Stimulated activated CD4-positive, alpha-beta T cell treated with anti-CD3 and anti-CD28 coated beads, Interleukin-12 subunit alpha, Interleukin-12 subunit beta, amount 100 ng/mL, for 48 hours (primary cell): ENCODE measurements at regions not wholly inside any gene's neighbourhood (a gene's known extent, or its start where the extent isn't known, plus 50 kb on each side); places are given as distances from the start of the nearest gene placed in this dataset.

ENCODE experiments used
- DNase-seq, 3 donors: peaks; one replicate each; pipeline ENCODE4 v3.0.0-alpha.2; 2020; ENCODE audit warnings: low read depth in 2 of 3, low spot score in 1 of 3

DNA sequence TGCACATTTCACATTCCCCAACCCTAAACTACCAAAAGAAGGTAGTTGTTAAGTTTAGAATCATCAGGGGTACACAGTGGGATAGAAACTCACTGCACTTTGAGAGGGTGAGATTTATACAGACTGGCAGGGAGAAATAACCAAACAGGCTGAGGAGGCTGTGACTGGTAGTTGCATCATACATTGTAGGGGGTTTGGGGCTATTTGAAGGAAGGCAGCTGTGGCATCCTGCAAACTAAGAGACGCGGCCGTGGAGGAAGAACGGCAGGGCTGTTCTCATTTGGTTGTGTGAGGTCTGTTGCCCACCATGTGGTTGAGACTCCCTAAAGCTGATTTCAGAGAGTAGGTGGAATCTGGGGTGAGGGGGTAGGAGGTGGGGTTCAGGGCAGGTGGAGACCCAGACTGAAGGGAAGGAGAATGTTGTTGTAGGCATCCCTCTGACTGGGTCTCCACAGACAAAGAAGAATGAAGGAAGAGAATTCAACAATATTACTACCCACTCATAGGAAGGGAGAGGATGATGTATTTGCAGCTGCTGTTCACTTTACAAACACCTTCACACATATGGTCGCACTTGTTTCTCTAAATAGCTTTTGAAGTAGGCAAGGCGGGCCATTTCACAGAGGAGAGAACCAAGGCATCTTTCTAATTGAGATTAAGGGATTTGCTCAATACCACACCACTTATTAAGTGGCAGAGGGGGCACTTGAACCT lies 170.9 kb upstream of the SIX2 start:
- no peak for DNase-seq

DNA sequence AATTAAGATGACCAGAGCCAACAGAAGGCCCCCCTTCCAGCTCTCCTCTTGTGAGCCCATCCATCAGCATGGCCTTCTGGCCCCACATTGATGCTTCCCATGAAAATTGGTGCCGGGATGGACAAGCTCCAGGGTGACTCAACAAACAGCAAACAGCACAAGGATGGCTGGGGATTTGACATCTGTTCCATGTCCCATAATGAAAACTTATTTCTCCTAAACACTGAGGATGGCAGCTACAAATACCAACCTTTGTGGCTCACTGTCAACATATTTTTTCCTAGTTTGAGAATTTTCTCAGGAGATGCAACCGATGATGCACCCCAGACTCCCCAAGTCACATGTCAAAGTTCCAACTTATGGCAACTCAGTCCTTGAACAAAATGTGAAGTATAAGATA lies 169.6 kb upstream of the SIX2 start:
- no peak for DNase-seq

DNA sequence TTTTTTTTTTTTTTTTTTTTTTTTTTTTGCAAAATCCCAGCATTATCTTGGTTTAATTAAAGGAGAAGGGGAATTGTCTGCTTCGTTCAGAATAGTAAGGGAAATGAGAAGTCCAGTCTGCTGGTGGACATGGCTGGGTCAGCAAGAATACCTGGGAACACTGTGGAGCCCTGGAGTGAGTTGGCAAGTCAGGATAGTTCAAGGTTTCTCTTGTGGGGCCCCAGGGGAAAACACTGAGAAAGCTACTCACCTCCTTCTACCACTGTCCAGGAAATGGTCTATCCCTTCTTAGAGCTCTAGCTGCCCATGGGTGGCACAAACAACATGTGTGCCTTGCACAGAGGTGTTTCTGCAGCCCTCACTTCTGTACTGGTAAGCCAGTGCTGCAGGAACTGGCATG lies 169.1 kb upstream of the SIX2 start:
- DNase-seq, result no peak

DNA sequence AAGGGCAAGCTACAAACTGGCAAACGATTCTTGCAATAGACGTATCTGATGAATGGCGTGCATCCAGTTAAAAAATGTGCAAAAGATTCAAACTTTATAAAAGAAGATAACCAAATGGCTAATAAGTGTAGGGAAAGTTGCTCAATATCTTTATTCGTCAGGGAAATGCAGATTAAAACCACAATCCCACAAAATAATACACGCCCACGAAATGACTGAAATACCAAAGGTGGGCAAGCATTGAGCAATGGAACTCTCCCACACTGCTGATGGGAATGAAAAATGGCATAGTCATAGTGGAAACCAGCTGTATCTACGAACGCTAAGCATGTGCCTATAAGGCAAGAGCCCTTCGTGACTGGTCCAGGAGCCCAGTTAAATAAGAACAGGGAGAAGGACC lies 168.6 kb upstream of the SIX2 start:
- DNase-seq, result no peak

DNA sequence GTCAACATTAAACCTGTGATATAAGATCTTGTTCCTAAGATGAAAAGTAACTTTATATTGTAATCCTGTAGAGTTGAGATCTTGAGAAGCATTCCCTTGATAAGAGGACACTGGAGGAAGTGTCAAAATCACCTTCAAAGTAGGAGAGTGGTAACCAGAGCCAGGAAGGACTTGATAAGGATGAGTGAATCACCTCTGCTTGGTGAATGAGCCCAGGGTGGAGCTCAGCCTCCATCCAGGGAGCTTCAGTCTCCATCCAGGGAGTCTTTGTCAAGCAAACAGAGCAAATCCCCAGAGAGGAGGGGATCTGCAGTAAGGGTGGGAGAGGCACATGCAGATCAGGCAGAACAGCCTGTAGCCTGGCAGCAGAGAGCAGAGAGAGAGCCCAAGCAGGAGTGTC lies 167.1 kb upstream of the SIX2 start:
- DNase-seq, result no peak

DNA sequence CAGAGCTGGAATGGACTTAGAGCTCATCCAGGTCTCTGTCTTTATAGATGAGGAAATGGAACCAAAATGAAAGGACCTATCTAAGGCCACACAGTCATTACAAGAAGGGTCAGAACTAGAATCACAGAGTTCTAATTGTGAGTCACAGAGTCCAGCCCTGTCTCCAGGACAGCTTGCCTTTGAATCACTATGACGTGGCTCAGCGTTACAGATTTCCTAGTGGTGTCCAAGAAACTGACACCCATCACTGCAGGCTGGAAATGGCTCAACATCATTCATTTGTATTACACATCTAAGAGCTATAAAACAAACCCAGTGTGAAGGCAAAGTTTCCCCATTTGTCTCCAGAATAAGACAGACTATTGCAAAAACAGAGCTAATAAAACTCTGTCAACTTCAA lies 164.3 kb upstream of the SIX2 start:
- DNase-seq, result no peak

DNA sequence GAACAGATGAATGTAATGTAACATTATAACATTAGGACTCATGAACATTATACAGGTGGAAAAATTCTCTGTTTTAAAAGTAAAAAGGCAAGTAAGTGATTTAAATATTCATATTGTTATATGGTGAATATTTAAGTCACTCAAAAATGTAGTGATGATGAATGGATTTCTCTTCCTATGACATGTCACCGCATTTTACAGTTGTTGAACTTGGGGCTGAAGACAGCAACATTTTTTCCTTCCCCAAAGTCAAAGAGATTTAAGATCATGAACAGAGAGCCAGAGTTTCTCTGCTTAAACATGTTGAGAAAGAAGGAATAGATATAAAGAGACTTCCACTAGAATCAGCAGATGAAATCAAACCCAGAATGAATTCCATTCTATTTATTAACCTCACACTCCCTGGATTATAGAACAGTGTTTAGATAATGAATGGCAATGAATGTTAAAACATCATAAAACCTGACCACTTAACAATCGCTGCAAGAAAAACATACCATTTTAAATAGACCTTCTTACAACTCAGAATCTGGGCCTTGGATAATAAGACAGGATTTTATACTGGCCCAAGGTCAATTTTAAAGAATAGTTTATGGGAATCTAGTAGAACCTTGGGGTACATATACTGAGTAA lies 163.6 kb upstream of the SIX2 start:
- no peak for DNase-seq

DNA sequence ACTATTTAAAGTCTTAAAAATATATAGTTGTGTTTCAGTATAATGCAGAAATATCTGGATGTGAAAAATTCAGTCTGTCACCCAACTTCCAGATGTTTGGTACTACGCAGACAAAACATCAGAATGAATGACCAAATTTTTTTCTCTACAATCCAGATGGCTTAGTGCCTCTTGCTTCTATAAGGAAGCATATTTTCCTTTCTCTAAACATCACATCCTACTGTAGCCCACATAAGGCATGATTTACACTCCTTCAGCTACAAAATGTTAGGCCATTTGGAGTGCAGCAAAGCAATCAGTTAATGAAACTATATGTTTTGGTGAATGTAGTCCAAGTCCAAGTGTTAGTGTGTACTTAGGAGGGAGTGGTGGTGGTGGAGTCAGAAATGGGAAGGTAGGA lies 162.9 kb upstream of the SIX2 start:
- DNase-seq, result no peak

DNA sequence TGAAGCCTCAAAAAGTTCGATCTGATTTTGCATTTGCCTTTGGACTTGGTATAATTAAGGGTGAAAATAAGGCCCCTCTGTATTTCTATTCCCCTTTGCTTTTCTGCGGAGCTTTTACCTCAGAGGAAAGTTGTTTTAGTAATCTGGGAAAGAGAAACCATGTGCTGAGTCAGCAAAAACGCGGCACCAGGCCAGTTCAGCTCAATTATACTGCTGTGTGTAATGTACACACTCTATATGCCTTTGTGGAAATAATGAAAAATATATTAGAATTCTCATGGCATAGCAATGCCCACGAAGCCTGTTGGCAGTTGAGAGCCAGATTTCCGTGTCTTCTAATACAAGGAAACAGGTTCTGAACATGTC lies 161.9 kb upstream of the SIX2 start:
- no peak for DNase-seq

DNA sequence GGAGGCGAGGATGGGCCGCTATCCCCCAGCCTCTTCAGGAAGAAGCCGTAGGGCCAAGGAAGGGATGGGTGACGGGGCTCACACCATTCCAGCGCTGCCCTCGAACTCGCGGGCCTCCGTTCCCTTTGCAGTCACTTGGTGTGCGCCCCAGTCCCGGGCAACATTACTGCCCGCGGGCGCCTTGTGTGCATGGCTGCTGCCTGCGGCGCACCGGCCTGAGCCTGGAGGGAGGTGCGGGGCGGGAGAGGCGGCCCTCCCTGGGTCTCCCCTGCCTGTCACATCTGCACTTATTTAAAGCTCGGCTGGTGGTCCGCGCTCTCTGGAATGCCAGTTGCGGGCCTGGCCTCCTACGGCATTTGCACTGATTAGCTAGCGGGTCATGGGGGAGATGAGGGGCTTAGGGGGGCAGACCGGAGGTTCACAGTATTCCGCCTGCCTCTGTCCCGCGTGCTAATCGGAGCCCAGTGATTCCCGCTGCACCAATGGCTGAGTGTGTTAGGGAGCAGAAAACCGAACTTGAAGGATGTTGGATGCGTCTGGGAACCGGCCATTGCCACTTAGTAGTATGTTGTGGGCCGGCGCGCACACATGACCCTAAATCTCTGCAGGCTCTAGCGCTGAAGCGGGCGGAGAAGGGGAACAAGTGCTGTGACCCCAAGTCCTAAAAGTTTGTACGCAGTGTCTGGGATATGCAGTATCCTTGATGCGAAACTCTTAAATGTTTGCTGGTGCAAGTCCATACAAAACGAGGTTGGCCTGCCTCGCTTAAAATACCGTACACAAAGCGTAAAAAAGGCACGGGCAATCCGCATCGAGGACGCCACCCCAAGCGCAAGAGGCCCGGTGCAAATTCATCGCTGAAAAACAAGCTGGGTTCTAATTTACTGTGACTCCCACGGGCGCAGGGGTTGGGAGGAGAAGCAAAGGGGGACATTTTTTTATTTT lies 161.2 kb upstream of the SIX2 start:
- DNase-seq, result no peak

DNA sequence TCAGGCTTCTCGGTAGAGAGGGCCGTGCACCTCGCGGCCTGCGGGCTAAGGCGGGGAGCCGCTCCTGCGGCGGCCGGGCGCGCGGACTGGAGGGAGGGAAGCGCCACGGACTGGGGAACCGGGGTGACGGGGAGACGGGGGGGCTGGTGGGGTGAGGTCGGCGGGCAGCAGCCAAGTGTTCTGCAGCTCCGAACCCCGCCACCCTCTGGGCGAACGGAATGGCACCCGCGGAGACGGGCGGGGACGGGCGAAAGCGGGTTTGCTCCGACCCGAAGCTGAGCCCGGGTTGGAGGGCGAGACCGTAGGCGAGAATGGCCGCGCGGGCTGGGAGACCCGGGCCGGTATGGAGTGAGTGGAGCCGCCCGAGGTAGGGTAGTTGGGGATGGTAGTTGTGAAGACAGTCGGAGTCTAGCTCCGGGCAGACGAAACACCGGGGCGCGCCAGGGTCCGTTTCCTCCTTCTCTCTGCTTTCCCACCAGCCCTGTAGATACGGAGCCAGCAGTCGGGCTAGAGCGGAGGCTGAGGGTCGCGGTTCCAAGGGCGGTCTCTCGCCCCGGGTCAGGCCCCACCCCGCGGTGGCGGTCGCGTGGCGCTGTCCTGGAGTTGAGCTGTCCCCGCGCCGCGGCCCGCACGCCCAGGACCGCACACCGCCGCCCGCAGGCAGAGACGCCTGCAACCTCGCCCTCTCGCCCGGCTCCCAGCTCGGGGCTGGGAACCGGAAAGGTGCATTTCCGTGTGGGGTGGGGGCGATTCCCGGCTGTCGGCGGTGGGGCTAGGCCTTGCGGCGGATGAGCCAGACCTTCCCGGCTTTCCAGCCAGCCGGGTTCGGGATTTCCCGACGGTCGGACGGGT lies 160.3 kb upstream of the SIX2 start:
- no peak for DNase-seq

DNA sequence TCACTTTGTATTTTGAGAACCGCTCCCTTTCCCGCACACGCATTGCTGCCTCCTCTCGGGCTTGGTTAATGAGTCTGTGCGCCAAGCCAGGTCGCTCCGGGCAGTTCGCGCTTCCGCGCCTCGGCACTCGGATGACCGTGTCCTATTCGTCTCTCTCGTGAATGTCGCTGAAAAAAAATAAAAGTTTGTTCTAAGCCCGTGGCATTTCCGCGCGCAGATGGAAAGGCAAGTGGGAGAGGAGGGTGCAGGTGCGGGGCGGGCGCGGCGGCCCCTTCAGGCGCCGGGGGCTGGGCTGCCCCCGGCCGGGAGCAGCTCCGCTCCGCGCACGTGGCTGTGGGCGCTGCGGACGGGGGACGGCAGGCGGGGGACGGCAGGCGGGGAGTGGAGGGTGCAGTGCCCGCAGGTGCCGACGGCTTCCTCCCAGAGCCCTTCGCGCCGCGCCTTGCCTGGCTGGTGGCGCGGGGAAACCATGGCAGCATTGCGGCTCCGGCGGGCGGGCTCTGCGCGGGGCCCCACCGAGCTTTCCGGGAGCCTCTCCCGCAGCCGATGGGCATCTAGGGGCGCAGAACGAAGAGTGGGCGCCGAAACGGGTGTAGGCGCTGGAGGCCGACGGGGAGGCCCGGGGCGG lies 159.6 kb upstream of the SIX2 start:
- no peak for DNase-seq

DNA sequence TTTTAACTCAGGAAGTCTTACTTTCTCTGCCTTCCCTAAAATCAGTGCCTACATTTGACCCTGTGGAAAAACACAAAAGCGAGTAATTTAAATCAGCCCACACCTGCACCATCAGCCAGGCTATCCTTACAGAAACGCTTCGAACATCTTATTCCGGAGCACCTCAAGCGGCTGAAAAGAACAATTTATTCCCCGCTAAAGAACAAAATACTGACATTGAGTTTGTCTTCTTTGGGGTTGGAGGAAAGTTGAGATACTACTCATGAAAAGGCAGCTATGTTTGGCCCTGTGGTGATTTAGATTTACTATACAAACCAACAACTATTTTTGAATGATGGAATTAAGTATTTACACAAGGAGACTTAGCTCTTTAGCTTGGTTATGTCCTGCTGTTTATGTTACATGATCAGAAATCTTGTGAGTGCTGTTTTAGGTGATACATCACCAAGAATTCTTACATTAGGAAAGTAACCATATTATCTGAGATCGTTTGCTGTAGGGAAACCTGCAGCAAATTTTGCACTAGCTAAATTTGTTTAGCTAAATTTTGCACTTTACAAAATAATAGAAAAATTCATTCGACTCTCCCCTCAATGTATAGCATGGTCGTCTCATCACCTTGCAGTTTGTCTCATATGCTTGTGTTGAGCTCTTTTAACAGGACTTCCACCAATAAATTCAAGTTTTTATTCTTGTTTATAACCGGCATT lies 158.8 kb upstream of the SIX2 start:
- DNase-seq, result no peak

DNA sequence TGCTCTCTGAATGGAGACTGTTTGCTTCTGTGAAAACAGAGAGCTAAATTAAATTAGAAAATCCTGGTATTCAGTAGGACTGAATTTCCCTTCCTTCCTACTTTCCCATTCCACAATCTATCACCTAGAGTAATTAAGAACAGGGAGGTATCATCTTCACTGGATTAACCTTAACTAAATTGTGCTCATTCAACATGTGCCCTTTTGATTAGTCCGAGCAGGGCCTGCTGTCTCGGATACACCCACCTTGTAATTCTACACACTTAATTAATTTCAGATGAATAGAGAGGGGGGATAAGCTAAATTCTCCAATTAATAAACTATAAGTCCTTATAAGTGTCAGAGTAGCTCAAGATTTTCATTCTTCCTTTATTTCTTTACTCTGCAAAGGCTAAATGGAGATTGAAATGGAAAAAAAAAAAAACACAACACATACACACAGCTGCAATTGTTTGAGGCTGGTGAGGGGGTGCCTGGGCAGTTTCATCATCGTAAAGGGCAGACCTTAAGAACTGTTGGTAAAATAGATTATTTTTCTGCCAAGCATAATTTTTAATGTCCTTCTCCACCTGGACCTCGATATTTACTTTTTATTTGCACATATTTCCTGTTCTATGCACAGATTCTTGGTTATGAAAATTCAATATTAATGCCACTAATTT lies 157.1 kb upstream of the SIX2 start:
- no peak for DNase-seq

DNA sequence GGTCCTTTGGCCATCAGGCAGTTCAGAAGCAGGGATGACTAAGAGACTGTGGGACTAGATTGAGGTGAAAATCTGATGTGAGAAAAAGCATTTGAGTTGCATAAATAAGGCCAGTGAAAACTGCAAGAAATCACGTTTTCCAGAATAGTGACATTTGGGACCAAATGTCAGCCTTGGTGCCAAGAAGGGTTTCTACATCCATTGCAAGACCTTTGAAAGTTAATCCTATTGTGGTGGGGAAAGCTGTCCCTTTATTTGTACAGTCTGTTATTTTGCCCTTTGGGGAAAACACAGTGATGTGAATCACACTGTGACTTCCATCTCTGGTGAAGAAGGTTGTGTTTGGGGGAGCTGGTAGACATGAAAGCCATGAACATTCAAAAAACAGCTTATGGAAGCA lies 153.5 kb upstream of the SIX2 start:
- no peak for DNase-seq

DNA sequence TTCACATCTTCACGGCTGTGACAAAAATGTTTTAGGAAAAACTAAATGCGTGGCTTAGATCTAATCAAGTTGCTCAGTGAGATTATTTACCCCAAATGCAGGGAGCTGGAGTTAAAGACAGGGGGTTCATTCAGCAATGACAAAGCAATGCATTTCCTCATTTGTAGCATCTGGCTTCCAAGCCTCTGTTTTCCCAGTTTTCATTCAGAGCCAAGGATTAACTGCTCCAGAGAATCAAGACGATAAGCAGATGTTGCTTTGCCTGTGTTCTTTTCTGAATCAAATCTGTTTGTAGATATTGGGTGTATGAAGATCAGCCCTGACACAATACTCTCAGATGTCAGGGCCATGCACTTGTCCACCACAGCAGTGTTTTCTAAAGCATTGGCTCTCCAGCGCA lies 147.4 kb upstream of the SIX2 start:
- no peak for DNase-seq

DNA sequence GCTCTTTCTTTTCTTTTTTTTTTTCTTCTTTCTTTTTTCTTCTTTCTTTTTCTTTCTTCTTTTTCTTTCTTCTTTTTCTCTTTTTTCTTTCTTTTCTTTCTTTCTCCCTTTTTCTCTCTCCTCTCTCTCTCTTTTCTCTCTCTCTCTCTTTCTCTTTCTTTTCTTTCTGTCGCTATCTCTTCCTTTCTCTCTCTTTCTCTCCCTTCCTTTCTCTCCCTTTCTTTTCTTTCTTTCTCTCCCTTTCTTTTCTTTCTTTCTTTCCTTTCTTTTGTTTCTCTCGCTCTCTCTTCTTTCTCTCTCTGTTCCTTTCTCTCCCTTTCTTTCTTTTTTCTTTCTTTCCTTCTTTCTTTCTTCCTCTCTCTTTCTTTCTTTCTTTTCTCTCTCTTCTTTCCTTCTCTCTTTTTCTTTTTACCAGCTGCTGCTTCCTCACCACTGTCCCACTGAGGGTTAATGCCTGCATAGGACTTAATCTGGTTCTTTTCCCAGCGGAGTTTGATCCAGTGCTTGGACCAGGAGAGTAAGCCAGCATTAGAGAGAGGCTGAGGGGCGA lies 145.4 kb upstream of the SIX2 start:
- DNase-seq, result no peak

DNA sequence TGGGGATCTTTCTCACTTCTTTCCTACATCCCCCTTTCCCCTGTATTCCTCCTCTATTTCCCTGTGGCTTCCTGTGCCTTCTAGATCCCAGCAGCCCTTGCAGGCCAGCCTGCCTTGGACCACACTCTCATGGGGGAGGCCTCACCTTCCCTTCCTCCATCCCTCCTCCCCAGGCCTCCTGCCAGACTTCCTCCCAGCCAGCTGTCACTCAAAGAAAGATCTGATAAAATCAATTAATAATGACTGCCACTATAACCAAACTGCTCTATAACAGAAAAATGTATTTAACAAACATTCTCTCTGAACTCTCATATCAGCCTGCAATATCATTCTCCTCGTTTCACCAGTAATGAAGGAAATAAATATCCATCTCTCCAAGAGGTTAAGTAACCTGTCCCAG lies 144.9 kb upstream of the SIX2 start:
- DNase-seq, result no peak

DNA sequence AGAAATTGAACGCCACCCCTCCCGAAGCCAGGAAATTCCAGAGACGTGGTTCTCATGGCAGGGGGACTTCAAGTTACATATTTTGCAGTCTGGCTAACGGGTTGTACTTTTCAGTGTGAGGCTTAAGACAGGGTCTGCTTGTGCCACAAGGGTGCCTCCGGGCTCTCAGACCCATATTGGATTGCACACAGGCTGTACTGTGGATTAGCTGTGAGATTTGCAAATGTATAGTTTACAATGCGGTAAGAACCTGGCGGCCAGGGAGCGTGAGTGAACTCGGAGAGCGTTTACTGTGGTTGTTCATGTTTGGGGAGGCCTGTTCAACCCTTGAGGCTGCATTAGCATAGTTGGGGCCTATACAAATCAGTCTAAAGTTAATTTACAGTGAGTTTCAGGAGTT lies 143.9 kb upstream of the SIX2 start:
- no peak for DNase-seq
